ENCODE measurements at regions not wholly inside any gene's neighbourhood (a gene's known extent, or its start where the extent isn't known, plus 50 kb on each side); places are given as distances from the start of the nearest gene placed in this dataset.

DNA sequence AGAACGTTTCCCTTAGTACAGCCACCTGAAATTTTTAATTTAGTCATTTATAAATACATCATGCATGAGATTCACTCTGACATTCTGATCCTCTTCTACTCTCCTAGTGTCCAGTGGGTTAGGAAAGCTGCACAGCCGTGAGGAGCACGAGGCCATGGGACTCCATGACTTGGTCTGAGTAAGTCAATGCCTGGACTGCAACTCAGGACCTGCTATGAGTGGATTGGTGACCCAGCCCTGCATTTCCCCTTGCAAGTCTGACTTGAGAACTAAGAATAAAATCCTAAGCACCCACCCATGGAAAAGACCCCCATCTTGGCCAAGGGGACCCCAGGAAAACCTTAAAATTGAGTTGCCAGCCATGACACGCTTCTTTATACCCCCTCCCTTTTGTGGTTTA, 237.6 kb upstream of the HDAC4 start:
- no peaks in the 10 kb centered on the region for H3K79me2 ChIP-seq (ENCODE audit: control insufficient read depth, insufficient read depth, low read length)
- H3K4me1 ChIP-seq (ENCODE audit: control insufficient read depth, extremely low read depth, insufficient read depth, low read length) = no peaks in the 10 kb centered on the region
- H3K4me2 ChIP-seq (ENCODE audit: extremely low read depth, insufficient read depth, low read length) = no peak overlapping the region
- no peaks in the 10 kb centered on the region for H4K20me1 ChIP-seq (ENCODE audit: control insufficient read depth, extremely low read depth, insufficient read depth, low read length)
- TF ChIP-seq, protein P1, sequence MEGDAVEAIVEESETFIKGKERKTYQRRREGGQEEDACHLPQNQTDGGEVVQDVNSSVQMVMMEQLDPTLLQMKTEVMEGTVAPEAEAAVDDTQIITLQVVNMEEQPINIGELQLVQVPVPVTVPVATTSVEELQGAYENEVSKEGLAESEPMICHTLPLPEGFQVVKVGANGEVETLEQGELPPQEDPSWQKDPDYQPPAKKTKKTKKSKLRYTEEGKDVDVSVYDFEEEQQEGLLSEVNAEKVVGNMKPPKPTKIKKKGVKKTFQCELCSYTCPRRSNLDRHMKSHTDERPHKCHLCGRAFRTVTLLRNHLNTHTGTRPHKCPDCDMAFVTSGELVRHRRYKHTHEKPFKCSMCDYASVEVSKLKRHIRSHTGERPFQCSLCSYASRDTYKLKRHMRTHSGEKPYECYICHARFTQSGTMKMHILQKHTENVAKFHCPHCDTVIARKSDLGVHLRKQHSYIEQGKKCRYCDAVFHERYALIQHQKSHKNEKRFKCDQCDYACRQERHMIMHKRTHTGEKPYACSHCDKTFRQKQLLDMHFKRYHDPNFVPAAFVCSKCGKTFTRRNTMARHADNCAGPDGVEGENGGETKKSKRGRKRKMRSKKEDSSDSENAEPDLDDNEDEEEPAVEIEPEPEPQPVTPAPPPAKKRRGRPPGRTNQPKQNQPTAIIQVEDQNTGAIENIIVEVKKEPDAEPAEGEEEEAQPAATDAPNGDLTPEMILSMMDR (conservative IDR thresholded peaks at IDR 0.05 in 1 of 2, IDR thresholded peaks at IDR 0.05 in 1 of 2; ENCODE audit: low read depth in 1 of 2, low read length in 2 of 2) = no peak
- TF ChIP-seq EZH2 (IDR thresholded peaks at IDR 0.05; ENCODE audit: low read length, missing control alignments) = no peak
- H3K27ac ChIP-seq (ENCODE audit: insufficient read depth, low read length) = no peak overlapping the region
- no peak for DNase-seq (ENCODE audit: low read depth in 2 of 2)
- no peaks in the 10 kb centered on the region for H3K36me3 ChIP-seq (ENCODE audit: control insufficient read depth, insufficient read depth, low read length)
- H3K9ac ChIP-seq (ENCODE audit: insufficient read depth, low read length) = no peak overlapping the region
- H2AFZ ChIP-seq (ENCODE audit: low read length) = no peak overlapping the region
- no peaks in the 10 kb centered on the region for H3K27me3 ChIP-seq (ENCODE audit: control insufficient read depth, insufficient read depth, low read length)
- H3K9me3 ChIP-seq (ENCODE audit: control insufficient read depth, insufficient read depth, low read depth, low read length) = peaks cover 3% of the 10 kb centered on the region
- no peak overlapping the region for H3K4me3 ChIP-seq (replicated peaks in 1 of 4; ENCODE audit: control extremely low read depth in 1 of 4, insufficient read depth in 1 of 4, low read depth in 3 of 4, low read length in 4 of 4)

DNA sequence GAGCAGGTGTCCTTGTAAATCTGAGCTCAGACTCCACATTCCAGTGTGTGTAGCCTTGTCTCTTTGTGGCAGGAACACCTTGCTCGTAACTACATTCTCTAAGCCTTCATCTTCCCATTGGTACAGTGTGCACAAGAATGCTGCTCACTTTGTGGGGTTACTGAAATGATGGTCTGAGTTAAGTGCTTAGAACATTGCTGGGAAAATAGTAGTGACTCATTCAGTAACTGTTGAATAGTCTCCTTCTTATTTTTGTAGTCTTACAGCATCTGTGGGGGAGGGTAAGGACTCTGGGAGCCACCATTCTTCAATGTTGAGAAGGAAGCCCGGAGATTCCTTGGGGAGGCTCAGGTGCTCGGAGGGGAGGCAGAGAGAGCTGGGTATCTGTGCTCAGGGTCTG, 236.0 kb upstream of the HDAC4 start:
- Histone ChIP-seq H3K27ac (ENCODE audit: insufficient read depth, low read length) (no peak overlapping the region), H3K27me3 (ENCODE audit: control insufficient read depth, insufficient read depth, low read length) (no peaks in the 10 kb centered on the region), H3K4me1 (ENCODE audit: control insufficient read depth, extremely low read depth, insufficient read depth, low read length) (no peaks in the 10 kb centered on the region), H3K9ac (ENCODE audit: insufficient read depth, low read length) (no peak overlapping the region), H3K79me2 (ENCODE audit: control insufficient read depth, insufficient read depth, low read length) (no peaks in the 10 kb centered on the region), H3K4me3 (replicated peaks in 1 of 4; ENCODE audit: control extremely low read depth in 1 of 4, insufficient read depth in 1 of 4, low read depth in 3 of 4, low read length in 4 of 4) (no peak overlapping the region), H3K9me3 (ENCODE audit: control insufficient read depth, insufficient read depth, low read depth, low read length) (no peaks in the 10 kb centered on the region), H3K4me2 (ENCODE audit: extremely low read depth, insufficient read depth, low read length) (no peak overlapping the region), H2AFZ (ENCODE audit: low read length) (no peak overlapping the region), H4K20me1 (ENCODE audit: control insufficient read depth, extremely low read depth, insufficient read depth, low read length) (no peaks in the 10 kb centered on the region), H3K36me3 (ENCODE audit: control insufficient read depth, insufficient read depth, low read length) (no peaks in the 10 kb centered on the region)
- TF ChIP-seq EZH2 (IDR thresholded peaks at IDR 0.05; ENCODE audit: low read length, missing control alignments) = no peak
- TF ChIP-seq, protein P1 (conservative IDR thresholded peaks at IDR 0.05 in 1 of 2, IDR thresholded peaks at IDR 0.05 in 1 of 2; ENCODE audit: low read depth in 1 of 2, low read length in 2 of 2) = no peak
- DNase-seq (ENCODE audit: low read depth in 2 of 2) = peak in 1 of 2 donors; percentile 29

DNA sequence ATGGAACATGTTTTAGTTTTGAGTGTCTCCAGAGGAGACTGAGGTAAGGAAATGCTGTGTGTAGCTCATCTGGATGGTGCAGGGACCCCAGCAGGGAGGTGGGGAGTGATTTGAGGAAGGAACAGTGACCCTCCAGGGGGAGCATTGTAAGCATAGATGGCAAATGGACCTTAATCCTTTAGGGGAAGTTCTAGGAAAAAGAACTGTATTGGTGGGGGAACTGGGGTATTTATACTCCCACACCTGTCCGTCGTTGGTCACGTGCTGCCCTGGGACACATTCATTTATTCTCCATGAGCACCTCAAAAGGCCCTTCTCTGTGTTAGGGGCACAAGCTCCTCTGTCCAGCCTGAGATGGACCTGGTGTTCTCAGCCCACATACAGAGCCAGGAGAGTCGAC, 233.9 kb upstream of the HDAC4 start:
- no peaks in the 10 kb centered on the region for H3K27me3 ChIP-seq (ENCODE audit: control insufficient read depth, insufficient read depth, low read length)
- H3K9me3 ChIP-seq (ENCODE audit: control insufficient read depth, insufficient read depth, low read depth, low read length) = no peaks in the 10 kb centered on the region
- no peaks in the 10 kb centered on the region for H4K20me1 ChIP-seq (ENCODE audit: control insufficient read depth, extremely low read depth, insufficient read depth, low read length)
- no peaks in the 10 kb centered on the region for H3K36me3 ChIP-seq (ENCODE audit: control insufficient read depth, insufficient read depth, low read length)
- H3K79me2 ChIP-seq (ENCODE audit: control insufficient read depth, insufficient read depth, low read length) = no peaks in the 10 kb centered on the region
- H3K4me2 ChIP-seq (ENCODE audit: extremely low read depth, insufficient read depth, low read length) = no peak overlapping the region
- H3K27ac ChIP-seq (ENCODE audit: insufficient read depth, low read length) = no peak overlapping the region
- no peak overlapping the region for H3K4me3 ChIP-seq (replicated peaks in 1 of 4; ENCODE audit: control extremely low read depth in 1 of 4, insufficient read depth in 1 of 4, low read depth in 3 of 4, low read length in 4 of 4)
- H3K4me1 ChIP-seq (ENCODE audit: control insufficient read depth, extremely low read depth, insufficient read depth, low read length) = no peaks in the 10 kb centered on the region
- H3K9ac ChIP-seq (ENCODE audit: insufficient read depth, low read length) = no peak overlapping the region
- no peak overlapping the region for H2AFZ ChIP-seq (ENCODE audit: low read length)
- TF ChIP-seq, protein P1 (conservative IDR thresholded peaks at IDR 0.05 in 1 of 2, IDR thresholded peaks at IDR 0.05 in 1 of 2; ENCODE audit: low read depth in 1 of 2, low read length in 2 of 2) = no peak
- no peak for TF ChIP-seq EZH2 (IDR thresholded peaks at IDR 0.05; ENCODE audit: low read length, missing control alignments)
- no peak for DNase-seq (ENCODE audit: low read depth in 2 of 2)
